ENCODE measurements at regions not wholly inside any gene's neighbourhood (a gene's known extent, or its start where the extent isn't known, plus 50 kb on each side); places are given as distances from the start of the nearest gene placed in this dataset.
A peak's percentile ranks its signal among the peaks of the same experiment; 100 is the strongest.
"Not testable (repeated sequence)": the region's sequence is repeated elsewhere in the genome, so short reads cannot be mapped to it uniquely, and the experiment has no call there.

DNA sequence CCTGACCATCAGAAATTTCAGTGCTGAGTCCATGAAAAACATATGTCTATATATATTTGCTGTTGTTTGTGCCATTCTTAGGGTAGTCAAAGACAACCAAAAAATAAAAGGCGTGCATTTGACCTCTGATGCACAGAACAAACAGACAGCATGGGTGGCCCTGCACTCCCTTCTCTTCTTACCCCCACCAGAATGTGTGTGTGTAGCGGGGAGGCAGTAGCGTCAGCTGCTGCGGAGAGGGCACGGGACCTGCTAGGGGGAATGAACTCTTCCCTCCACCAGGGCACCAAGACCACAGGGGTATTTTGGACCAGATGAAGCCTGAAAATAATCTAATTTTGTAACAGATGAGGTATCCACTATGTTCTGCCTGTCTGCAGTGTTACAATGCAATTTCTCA is 277.7 kb upstream of the ZNF32 start:
- intact Hi-C loops (cut with DNase I), result no loop called here
- no peak for DNase-seq

- DNase-seq, result no peak
These were observed 277.1 kb upstream of the ZNF32 start for GRCh38 chr10:43925793-43926192.

DNA sequence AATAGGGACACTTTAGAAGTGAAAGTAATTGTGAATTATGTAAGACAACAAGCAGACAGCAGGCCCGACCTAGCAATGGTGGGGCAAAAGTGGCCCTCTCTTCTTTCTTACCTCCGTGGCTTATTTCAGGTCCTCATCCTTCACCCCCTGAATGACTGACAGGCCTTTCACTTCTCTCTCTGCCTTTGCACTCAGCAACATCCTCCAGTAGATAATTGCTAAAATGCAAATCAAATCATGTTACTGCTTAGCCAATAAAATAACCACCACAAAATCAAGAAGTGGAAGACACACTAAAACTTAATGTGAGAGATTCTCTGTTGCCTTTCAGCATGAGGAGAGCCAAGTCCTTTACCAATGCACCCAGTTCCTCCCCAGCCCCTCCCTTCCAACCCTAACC is 274.6 kb upstream of the ZNF32 start:
- DNase-seq, result no peak

More at GRCh38 chr10:43925793-43926192, 277.1 kb upstream of the ZNF32 start:
- intact Hi-C loops (cut with DNase I), result no loop called here

GRCh38 chr10:43922335-43923280 is 273.9 kb upstream of the ZNF32 start:
- DNase-seq, result peak in 1 of 10 donors; percentile 52
- intact Hi-C loops (cut with DNase I), result no loop called here

More for the DNA sequence above, 274.6 kb upstream of the ZNF32 start:
- intact Hi-C loops (cut with DNase I), result no loop called here

GRCh38 chr10:43921881-43922280 is 273.2 kb upstream of the ZNF32 start:
- no peak for DNase-seq
- intact Hi-C loops (cut with DNase I), result no loop called here

- no peak for DNase-seq
- intact Hi-C loops (cut with DNase I), result no loop called here
These were observed 272.8 kb upstream of the ZNF32 start for GRCh38 chr10:43921478-43921877.

DNA sequence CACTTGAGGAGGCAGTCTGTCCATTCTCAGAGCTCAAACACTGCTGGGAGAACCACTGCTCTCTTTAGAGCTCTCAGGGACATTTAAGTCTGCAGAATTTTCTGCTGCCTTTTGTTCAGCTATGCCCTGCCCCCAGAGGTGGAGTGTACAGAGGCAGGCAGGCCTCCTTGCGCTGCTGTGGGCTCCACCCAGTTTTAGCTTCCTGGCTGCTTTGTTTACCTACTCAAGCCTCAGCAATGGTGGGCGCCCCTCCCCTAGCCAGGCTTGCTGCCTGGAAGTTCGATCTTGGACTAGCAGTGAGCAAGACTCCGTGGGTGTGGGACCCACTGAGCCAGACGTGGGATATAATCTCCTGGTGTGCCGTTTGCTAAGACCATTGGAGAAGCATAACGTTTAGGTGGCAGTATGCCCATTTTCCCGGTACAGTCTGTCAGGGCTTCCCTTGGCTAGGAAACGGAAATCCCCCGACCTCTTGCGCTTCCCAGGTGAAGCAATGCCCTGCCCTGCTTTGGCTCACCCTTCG is 271.6 kb upstream of the ZNF32 start:
- DNase-seq, result peak in 1 of 10 donors; percentile 68
- intact Hi-C loops (cut with DNase I), result not testable (repeated sequence)

- DNase-seq, result peak in 1 of 10 donors; percentile 49
- intact Hi-C loops (cut with DNase I), result no loop called here
These were observed 265.1 kb upstream of the ZNF32 start for GRCh38 chr10:43913676-43914235.

DNA sequence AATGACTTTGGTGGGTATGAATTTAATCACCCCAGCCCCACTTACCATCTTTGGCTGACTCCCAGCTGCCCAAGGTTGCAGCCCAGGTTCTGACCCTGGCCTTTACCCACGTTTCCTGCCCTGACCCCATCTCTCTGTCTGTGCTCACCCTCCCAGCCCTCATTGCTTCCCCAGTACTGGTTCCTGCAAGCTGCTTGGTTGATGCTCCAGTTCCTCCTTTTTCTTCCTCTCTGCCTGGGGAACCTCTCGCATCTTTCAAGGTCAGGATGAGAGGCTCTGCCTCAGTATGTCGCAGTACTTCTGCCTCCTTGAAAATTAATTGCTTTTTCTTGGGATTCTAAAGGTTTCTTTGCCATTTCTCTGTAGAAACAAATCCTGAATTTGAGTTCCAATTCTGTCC is 263.8 kb upstream of the ZNF32 start:
- intact Hi-C loops (cut with DNase I), result no loop called here

GRCh38 chr10:43906490-43906889 is 257.8 kb upstream of the ZNF32 start:
- DNase-seq, result peak in 1 of 10 donors; percentile 16
- intact Hi-C loops (cut with DNase I), result no loop called here

More for the DNA sequence above, 263.8 kb upstream of the ZNF32 start:
- DNase-seq, result peak in 1 of 10 donors; percentile 22

DNA sequence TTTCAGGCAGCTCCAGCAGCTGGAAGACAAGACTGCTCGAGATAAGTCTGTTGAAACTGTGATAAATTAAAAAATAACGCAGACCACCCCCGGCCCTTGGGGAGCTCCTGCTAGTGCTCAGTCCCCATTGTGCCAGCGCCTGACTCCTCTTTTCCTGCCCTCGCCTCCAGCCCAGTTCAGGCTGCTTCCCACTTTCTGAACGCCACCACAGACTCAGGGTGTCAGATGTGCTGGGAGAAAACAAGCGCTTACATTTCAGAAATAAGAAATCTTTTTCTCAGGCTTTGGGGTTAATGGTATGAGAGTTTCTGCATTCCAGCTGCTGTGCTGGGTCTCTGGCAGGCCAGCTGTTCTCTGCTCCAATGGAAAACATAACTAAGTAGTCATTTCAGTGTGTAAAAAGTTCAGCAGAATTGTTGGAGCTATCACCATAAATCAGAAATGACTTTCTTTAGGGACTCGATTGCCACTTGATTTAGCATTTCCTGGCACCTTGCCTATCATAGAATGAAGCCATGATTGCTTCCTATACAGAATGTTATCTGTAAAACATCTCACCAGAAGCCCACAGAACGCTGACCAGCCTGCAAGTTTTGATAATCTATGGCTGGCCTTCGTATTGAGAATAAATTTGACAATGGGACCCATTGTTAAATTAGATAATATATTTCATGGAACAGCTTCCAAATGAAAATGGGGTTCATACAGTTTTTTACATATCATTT is 257.0 kb upstream of the ZNF32 start:
- DNase-seq, result no peak
- intact Hi-C loops (cut with DNase I), result no loop called here

- DNase-seq, result peak in 1 of 10 donors; percentile 72
- intact Hi-C loops (cut with DNase I), result no loop called here
These were observed 256.2 kb upstream of the ZNF32 start for GRCh38 chr10:43904844-43905243.

DNA sequence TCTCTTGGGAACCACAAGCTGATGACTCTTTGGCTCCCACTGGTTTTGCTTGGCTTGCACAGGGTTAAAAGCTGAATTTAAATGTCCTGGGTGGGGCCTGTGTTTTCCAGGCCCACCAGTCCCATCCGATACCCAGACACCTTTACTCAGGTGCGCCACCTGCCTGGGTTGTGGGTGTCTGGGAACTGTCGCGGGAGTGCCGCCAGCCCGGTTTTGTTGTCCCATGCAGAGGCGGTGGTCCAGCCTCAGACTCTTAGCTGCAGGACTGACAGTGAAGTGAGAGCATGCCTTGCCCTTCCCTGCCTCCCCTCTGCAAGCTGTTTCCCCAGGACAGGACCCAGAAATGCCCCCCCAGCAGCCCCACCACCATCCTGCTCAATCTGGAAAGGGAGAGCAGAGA is 255.6 kb upstream of the ZNF32 start:
- intact Hi-C loops (cut with DNase I), result no loop called here
- no peak for DNase-seq

GRCh38 chr10:43903451-43903850 is 254.8 kb upstream of the ZNF32 start:
- intact Hi-C loops (cut with DNase I), result no loop called here
- DNase-seq, result no peak

GRCh38 chr10:43902842-43903241 is 254.2 kb upstream of the ZNF32 start:
- DNase-seq, result no peak
- intact Hi-C loops (cut with DNase I), result no loop called here

DNA sequence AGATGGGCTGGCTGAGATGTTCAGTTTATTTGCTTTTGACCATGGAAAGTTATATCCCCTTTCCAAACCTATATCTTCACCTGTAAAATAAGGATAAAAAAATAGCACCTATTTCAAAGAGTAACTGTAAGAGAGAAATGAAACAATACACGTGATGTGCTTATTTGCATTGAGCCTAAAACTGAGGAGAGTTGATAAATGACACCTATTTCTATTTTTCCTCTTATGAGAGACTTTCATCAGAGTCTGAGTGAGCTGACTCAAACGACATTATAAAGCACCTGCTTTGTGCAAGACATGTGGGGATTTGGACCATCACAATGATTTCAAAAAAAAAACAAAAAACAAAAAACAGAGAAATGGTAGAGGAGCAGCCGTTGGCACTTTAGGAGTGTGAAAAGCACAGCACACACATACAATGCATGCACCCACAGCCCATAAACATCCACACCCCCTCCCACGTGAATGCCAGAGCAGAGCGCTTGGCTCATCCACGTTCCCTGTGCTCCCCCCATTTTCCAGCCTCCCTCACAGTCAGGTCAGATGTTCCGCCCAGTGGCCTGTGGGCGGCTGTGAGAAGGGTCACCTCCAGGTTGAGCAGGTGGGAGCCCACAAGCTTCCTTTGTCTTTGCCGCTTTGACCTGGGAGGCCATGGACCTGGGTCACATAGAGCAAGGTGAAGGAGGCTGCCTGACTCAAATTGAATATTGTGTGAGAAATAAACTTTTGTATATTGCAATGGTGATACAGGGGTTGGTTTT is 253.2 kb upstream of the ZNF32 start:
- DNase-seq, result no peak
- intact Hi-C loops (cut with DNase I), result no loop called here

GRCh38 chr10:43901302-43901701 is 252.6 kb upstream of the ZNF32 start:
- DNase-seq, result no peak
- intact Hi-C loops (cut with DNase I), result no loop called here

DNA sequence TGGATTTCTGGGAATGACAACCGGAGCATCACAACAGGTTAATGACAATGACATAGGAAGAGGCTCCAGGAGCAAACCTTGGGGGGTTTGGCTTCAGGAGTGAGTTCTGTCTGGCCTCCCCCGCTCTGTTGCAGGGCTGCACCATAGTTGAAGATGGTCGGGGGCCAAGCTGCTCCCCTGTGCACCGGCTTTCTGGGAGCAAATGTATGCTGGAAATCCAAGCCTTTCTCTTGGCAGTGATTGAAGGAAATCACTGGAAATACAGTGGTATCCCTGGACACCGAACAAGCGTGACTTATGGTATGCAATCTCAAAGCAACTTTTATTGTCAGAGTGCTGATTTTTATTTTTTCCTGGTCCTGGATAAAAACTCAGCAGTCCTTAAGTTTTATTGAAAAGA is 251.9 kb upstream of the ZNF32 start:
- intact Hi-C loops (cut with DNase I), result no loop called here

DNA sequence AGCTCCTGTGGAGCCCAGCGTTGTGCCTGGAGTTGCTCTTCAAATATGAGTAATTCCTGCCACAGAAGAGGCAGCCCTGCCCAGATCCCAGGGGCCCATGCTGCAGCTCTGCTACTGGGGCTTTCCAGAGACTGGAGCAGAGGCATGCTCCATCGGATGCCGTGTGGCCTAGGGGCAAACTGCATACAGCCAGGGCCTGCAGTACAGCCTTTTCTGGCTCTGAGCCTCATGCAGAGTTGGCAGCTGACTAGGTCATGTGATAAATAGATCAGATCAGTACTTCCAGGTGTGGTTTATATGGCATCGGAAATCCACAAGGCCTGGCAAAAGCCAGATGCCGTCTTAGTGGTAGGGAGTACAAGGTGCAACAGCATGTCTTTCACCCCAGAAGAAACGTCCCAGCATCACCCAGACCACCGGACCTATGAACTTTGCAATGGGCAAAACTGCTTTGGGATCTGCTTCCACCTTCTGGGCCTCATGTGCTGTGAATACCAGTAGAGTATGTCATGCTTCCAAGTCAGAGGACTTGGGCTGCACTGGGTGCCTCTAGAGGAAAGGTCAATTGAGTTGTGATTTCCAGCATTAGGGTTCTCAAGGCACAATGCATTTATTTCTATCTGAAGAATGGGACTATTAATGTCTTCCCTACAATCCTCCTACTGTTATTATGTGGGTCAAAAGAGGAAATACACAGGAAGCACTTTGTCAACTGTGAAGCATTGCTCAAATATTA is 250.7 kb upstream of the ZNF32 start:
- DNase-seq, result no peak
- intact Hi-C loops (cut with DNase I), result no loop called here

More for the DNA sequence above, 251.9 kb upstream of the ZNF32 start:
- DNase-seq, result no peak

DNA sequence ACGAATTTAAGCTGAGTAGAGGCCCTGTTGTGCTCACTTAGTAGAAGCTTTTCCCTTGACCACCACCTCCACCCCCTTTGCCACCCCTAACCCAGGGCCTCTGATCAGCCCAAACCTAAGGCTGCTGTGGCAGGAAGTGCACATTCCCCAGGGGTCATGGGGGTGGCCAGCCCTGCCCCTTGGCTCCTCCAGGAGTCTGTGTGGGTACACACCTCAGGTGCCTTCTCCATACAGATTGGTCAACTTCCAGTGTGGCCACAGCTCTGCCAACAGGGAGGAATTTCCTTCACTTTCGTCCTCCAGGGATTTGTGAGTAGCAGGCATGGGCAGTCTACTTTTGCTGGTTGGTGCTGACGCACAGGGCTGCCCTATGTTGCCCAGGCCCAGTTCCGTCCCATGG is 249.9 kb upstream of the ZNF32 start:
- intact Hi-C loops (cut with DNase I), result no loop called here
- no peak for DNase-seq

Measured in posterior cingulate gyrus (tissue), 11 donors.